ENCODE measurements at regions not wholly inside any gene's neighbourhood (a gene's known extent, or its start where the extent isn't known, plus 50 kb on each side); places are given as distances from the start of the nearest gene placed in this dataset.

- TF ChIP-seq, protein P1, sequence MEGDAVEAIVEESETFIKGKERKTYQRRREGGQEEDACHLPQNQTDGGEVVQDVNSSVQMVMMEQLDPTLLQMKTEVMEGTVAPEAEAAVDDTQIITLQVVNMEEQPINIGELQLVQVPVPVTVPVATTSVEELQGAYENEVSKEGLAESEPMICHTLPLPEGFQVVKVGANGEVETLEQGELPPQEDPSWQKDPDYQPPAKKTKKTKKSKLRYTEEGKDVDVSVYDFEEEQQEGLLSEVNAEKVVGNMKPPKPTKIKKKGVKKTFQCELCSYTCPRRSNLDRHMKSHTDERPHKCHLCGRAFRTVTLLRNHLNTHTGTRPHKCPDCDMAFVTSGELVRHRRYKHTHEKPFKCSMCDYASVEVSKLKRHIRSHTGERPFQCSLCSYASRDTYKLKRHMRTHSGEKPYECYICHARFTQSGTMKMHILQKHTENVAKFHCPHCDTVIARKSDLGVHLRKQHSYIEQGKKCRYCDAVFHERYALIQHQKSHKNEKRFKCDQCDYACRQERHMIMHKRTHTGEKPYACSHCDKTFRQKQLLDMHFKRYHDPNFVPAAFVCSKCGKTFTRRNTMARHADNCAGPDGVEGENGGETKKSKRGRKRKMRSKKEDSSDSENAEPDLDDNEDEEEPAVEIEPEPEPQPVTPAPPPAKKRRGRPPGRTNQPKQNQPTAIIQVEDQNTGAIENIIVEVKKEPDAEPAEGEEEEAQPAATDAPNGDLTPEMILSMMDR (IDR thresholded peaks at IDR 0.05; ENCODE audit: low read length), result no peak
- TF ChIP-seq EZH2 (IDR thresholded peaks at IDR 0.05; ENCODE audit: borderline replicate concordance, low read length), result no peak
Observed at GRCh38 chr3:70488131-70488530, 175.7 kb upstream of the MDFIC2 start.

All from OCI-LY1 (cell line).